Fibroblast of lung (primary cell): ENCODE measurements at regions not wholly inside any gene's neighbourhood (a gene's known extent, or its start where the extent isn't known, plus 50 kb on each side); places are given as distances from the start of the nearest gene placed in this dataset.

Source experiments
- DNase-seq, 2 donors: peaks; one replicate each; pipeline versions ENCODE4 v3.0.0 to v3.0.0-alpha.2; 2010; ENCODE audit warnings: low read depth in 2 of 2
- H2AFZ ChIP-seq: 2 replicates; pipeline ENCODE4 v1.5.1; 2012; ENCODE audit warnings: low read length, control low read depth, inconsistent platforms
- H3K27ac ChIP-seq: 2 replicates; pipeline ENCODE4 v1.5.1; 2011; ENCODE audit warnings: low read length, control low read depth; ENCODE audit not compliant: insufficient read depth
- H3K27me3 ChIP-seq: 2 replicates; pipeline ENCODE4 v1.5.1; 2011; ENCODE audit warnings: mild to moderate bottlenecking, low read length; ENCODE audit not compliant: control insufficient read depth, insufficient read depth
- H3K36me3 ChIP-seq: 2 replicates; pipeline ENCODE4 v1.5.1; 2011; ENCODE audit warnings: low read length; ENCODE audit not compliant: control insufficient read depth, insufficient read depth
- H3K4me1 ChIP-seq: 2 replicates; pipeline ENCODE4 v1.5.1; 2011; ENCODE audit warnings: low read length; ENCODE audit not compliant: control insufficient read depth, insufficient read depth; ENCODE audit errors: extremely low read depth
- H3K4me2 ChIP-seq: 2 replicates; pipeline ENCODE4 v1.5.1; 2011; ENCODE audit warnings: low read length, control low read depth; ENCODE audit not compliant: insufficient read depth; ENCODE audit errors: extremely low read depth
- H3K4me3 ChIP-seq, 4 experiments: fragments of 200-600 bp in 1 of 4; sonication (generic) in 1 of 4; replicated peaks in 1 of 4; 2 replicates each; pipeline ENCODE4 v1.5.1; 2011 to 2016; ENCODE audit warnings: low read length in 4 of 4, low read depth in 3 of 4, mild to moderate bottlenecking in 3 of 4, control low read depth in 2 of 4, inconsistent platforms in 1 of 4, mixed read lengths in 1 of 4; ENCODE audit not compliant: insufficient read depth in 1 of 4; ENCODE audit errors: control extremely low read depth in 1 of 4
- H3K79me2 ChIP-seq: 2 replicates; pipeline ENCODE4 v1.5.1; 2012; ENCODE audit warnings: mild to moderate bottlenecking, low read length, inconsistent platforms; ENCODE audit not compliant: control insufficient read depth, insufficient read depth
- H3K9ac ChIP-seq: 2 replicates; pipeline ENCODE4 v1.5.1; 2011; ENCODE audit warnings: mild to moderate bottlenecking, low read length, control low read depth; ENCODE audit not compliant: insufficient read depth
- H3K9me3 ChIP-seq: 2 replicates; pipeline ENCODE4 v1.5.1; 2012; ENCODE audit warnings: low read depth, low read length; ENCODE audit not compliant: control insufficient read depth, insufficient read depth
- H4K20me1 ChIP-seq: 2 replicates; pipeline ENCODE4 v1.5.1; 2011; ENCODE audit warnings: low read length; ENCODE audit not compliant: control insufficient read depth, insufficient read depth; ENCODE audit errors: extremely low read depth
- EZH2 ChIP-seq: IDR thresholded peaks from 2 replicates; pipeline ENCODE4 v1.5.1; 2012; ENCODE audit warnings: low read length, control low read depth, mild to moderate bottlenecking; ENCODE audit errors: missing control alignments
- TF ChIP-seq, protein P1 (sequence below), 2 donors: IDR thresholded peaks in 1 of 2; conservative IDR thresholded peaks in 1 of 2; 1 replicate in 1 of 2; 2 replicates in 1 of 2; pipeline ENCODE4 v1.5.1; 2011 to 2012; ENCODE audit warnings: low read length in 2 of 2, control low read depth in 1 of 2, inconsistent platforms in 1 of 2, low read depth in 1 of 2, mild to moderate bottlenecking in 1 of 2

DNA sequence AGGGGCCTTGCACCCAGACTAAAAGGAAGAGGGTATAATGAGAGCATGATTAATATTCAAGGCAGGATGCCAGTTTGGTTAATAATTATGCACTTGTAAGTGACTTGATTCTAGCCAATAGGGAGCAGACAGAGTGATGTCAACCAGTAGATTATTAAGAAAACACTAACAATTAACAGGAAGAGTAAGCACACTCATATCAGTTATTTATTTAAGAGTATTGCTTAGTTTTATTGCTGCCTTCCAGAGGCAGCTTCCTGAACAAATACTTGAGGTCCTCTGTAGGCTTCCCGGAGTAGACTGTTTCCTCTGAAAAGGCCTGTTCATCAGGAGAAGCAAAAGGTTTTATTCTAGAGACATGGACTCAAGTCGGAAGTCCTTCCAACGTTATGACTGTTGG, 129.1 kb upstream of the AFF2 start:
- H3K4me2 ChIP-seq = no peak overlapping the region
- DNase-seq = no peak
- no peak overlapping the region for H2AFZ ChIP-seq
- TF ChIP-seq, protein P1, sequence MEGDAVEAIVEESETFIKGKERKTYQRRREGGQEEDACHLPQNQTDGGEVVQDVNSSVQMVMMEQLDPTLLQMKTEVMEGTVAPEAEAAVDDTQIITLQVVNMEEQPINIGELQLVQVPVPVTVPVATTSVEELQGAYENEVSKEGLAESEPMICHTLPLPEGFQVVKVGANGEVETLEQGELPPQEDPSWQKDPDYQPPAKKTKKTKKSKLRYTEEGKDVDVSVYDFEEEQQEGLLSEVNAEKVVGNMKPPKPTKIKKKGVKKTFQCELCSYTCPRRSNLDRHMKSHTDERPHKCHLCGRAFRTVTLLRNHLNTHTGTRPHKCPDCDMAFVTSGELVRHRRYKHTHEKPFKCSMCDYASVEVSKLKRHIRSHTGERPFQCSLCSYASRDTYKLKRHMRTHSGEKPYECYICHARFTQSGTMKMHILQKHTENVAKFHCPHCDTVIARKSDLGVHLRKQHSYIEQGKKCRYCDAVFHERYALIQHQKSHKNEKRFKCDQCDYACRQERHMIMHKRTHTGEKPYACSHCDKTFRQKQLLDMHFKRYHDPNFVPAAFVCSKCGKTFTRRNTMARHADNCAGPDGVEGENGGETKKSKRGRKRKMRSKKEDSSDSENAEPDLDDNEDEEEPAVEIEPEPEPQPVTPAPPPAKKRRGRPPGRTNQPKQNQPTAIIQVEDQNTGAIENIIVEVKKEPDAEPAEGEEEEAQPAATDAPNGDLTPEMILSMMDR (conservative IDR thresholded peaks at IDR 0.05 in 1 of 2, IDR thresholded peaks at IDR 0.05 in 1 of 2; ENCODE audit: low read depth in 1 of 2, low read length in 2 of 2) = no peak
- no peak for TF ChIP-seq EZH2
- no peaks in the 10 kb centered on the region for H4K20me1 ChIP-seq
- no peak overlapping the region for H3K4me3 ChIP-seq
- H3K79me2 ChIP-seq = no peaks in the 10 kb centered on the region
- H3K9me3 ChIP-seq = no peaks in the 10 kb centered on the region
- no peaks in the 10 kb centered on the region for H3K4me1 ChIP-seq
- H3K9ac ChIP-seq = no peak overlapping the region
- H3K27me3 ChIP-seq = no peaks in the 10 kb centered on the region
- no peaks in the 10 kb centered on the region for H3K36me3 ChIP-seq
- H3K27ac ChIP-seq = no peak overlapping the region

DNA sequence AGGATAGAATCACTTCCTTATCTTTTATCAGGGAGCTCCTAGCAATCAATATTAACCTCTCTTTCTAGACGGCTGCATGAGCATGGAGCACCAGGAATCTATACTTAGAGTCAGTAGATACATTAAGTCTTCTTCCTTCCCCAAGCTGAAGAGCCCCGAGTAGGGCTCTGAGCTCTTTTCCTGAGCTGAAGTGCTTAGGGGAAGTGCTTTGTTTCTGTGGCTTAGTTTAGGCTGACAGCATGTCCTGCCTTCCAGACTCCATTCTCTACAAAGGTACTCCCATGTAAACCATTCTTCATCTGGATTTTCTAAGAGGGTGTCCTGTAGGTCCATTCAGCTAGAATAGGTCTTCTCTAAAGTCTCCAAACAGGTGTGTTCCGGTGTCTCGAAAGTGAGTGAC, 127.5 kb upstream of the AFF2 start:
- Histone ChIP-seq H3K27me3 (no peaks in the 10 kb centered on the region), H2AFZ (no peak overlapping the region), H3K4me1 (no peaks in the 10 kb centered on the region), H3K4me3 (no peak overlapping the region), H3K36me3 (no peaks in the 10 kb centered on the region), H3K9ac (no peak overlapping the region), H3K9me3 (no peaks in the 10 kb centered on the region), H3K27ac (no peak overlapping the region), H3K79me2 (no peaks in the 10 kb centered on the region), H4K20me1 (no peaks in the 10 kb centered on the region), H3K4me2 (no peak overlapping the region)
- TF ChIP-seq EZH2 = no peak
- TF ChIP-seq, protein P1 (conservative IDR thresholded peaks at IDR 0.05 in 1 of 2, IDR thresholded peaks at IDR 0.05 in 1 of 2; ENCODE audit: low read depth in 1 of 2, low read length in 2 of 2) = no peak
- DNase-seq = no peak

DNA sequence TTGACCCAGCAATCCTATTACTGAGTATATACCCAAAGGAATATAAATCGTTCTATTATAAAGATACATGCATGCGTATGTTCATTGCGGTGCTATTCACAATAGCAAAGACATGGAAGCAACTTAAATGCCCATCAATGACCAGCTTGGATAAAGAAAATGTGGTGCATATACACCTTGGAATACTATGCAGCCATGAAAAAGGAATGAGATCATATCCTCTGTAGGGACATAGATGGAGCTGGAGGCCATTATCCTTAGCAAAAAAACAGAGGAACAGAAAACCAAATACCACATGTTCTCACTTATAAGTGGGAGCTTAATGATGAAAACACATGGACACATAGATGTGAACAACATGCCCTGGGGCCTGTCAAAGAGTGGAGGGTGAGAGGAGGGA, 124.1 kb upstream of the AFF2 start:
- Histone ChIP-seq H3K9ac (no peak overlapping the region), H4K20me1 (no peaks in the 10 kb centered on the region), H3K36me3 (no peaks in the 10 kb centered on the region), H3K27me3 (no peaks in the 10 kb centered on the region), H3K4me2 (no peak overlapping the region), H2AFZ (no peak overlapping the region), H3K4me3 (no peak overlapping the region), H3K79me2 (no peaks in the 10 kb centered on the region), H3K4me1 (no peaks in the 10 kb centered on the region), H3K27ac (no peak overlapping the region), H3K9me3 (no peaks in the 10 kb centered on the region)
- TF ChIP-seq, protein P1 (conservative IDR thresholded peaks at IDR 0.05 in 1 of 2, IDR thresholded peaks at IDR 0.05 in 1 of 2; ENCODE audit: low read depth in 1 of 2, low read length in 2 of 2) = no peak
- no peak for DNase-seq
